Tibial artery (tissue), 4 donors: ENCODE measurements at regions not wholly inside any gene's neighbourhood (a gene's known extent, or its start where the extent isn't known, plus 50 kb on each side); places are given as distances from the start of the nearest gene placed in this dataset.

Experiments used
- DNase-seq, 2 donors: peaks; one replicate each; pipeline ENCODE4 v3.0.0-alpha.2; 2019
- H3K27ac ChIP-seq, 2 donors: fragments of 200-600 bp; sonication (generic) in 1 of 2; 1 replicate in 1 of 2; 2 replicates in 1 of 2; pipeline ENCODE4 v1.5.1; 2018 to 2019; ENCODE audit warnings: mild to moderate bottlenecking in 1 of 2
- H3K27me3 ChIP-seq, 2 donors: fragments of 200-600 bp; sonication (generic) in 1 of 2; one replicate each; pipeline versions ENCODE4 v1.5.1 to v1.6.0; 2016 to 2019
- H3K36me3 ChIP-seq, 3 donors: fragments of 200-600 bp; sonication (generic) in 2 of 3; one replicate each; pipeline ENCODE4 v1.5.1; 2016 to 2019; ENCODE audit warnings: mild to moderate bottlenecking in 2 of 3
- H3K4me1 ChIP-seq, 4 donors: fragments of 200-600 bp; sonication (generic) in 2 of 4; 1 replicate in 3 of 4; 2 replicates in 1 of 4; pipeline ENCODE4 v1.5.1; 2016 to 2019
- H3K4me3 ChIP-seq, 2 donors: fragments of 200-600 bp; sonication (generic) in 1 of 2; 1 replicate in 1 of 2; 2 replicates in 1 of 2; pipeline ENCODE4 v1.5.1; 2018 to 2019; ENCODE audit warnings: mild to moderate bottlenecking in 2 of 2
- H3K9me3 ChIP-seq, 3 donors: fragments of 200-600 bp; sonication (generic) in 1 of 3; one replicate each; pipeline ENCODE4 v1.5.1; 2016 to 2019
- intact Hi-C: fragments of 100-400 bp; cut with DNase I; formaldehyde crosslinking; loops from one replicate; pipeline ENCODE4 v1.15.0; 2023; ENCODE audit warnings: low total_unique reads
- TF ChIP-seq, protein P1 (sequence below), 2 experiments: fragments of 200-600 bp in 1 of 2; fragments of 450-650 bp in 1 of 2; IDR thresholded peaks; one replicate each; pipeline ENCODE4 v1.5.1; 2017 to 2019; ENCODE audit warnings: antibody characterized with exemption in 2 of 2, mild to moderate bottlenecking in 1 of 2, moderate library complexity in 1 of 2

- Histone ChIP-seq H3K4me3 (no peak overlapping the region), H3K4me1 (peaks cover 0 to 4% (median 0%) of the 10 kb centered on the region in 4 donors), H3K27me3 (no peaks in the 10 kb centered on the region), H3K27ac (no peak overlapping the region), H3K36me3 (peaks cover 44 to 73% (median 64%) of the 10 kb centered on the region in 3 donors), H3K9me3 (peaks cover 5 to 41% (median 21%) of the 10 kb centered on the region in 3 donors)
- intact Hi-C loops = no loop called here
- TF ChIP-seq, protein P1, sequence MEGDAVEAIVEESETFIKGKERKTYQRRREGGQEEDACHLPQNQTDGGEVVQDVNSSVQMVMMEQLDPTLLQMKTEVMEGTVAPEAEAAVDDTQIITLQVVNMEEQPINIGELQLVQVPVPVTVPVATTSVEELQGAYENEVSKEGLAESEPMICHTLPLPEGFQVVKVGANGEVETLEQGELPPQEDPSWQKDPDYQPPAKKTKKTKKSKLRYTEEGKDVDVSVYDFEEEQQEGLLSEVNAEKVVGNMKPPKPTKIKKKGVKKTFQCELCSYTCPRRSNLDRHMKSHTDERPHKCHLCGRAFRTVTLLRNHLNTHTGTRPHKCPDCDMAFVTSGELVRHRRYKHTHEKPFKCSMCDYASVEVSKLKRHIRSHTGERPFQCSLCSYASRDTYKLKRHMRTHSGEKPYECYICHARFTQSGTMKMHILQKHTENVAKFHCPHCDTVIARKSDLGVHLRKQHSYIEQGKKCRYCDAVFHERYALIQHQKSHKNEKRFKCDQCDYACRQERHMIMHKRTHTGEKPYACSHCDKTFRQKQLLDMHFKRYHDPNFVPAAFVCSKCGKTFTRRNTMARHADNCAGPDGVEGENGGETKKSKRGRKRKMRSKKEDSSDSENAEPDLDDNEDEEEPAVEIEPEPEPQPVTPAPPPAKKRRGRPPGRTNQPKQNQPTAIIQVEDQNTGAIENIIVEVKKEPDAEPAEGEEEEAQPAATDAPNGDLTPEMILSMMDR (IDR thresholded peaks at IDR 0.05) = no peak
- no peak for DNase-seq
Observed at GRCh38 chr13:40878321-40878720, 88.9 kb downstream of the SLC25A15 start.

- TF ChIP-seq, protein P1 (IDR thresholded peaks at IDR 0.05) = no peak
- Histone ChIP-seq H3K36me3 (peaks cover 40 to 68% (median 59%) of the 10 kb centered on the region in 3 donors), H3K27ac (no peak overlapping the region), H3K27me3 (no peaks in the 10 kb centered on the region), H3K4me1 (peaks cover 0 to 4% (median 0%) of the 10 kb centered on the region in 4 donors), H3K4me3 (no peak overlapping the region), H3K9me3 (peaks cover 5 to 36% (median 16%) of the 10 kb centered on the region in 3 donors)
- intact Hi-C loops = no loop called here
- no peak for DNase-seq
Observed at GRCh38 chr13:40878823-40879222, 89.4 kb downstream of the SLC25A15 start.
